ENCODE measurements at regions not wholly inside any gene's neighbourhood (a gene's known extent, or its start where the extent isn't known, plus 50 kb on each side); places are given as distances from the start of the nearest gene placed in this dataset.

DNA sequence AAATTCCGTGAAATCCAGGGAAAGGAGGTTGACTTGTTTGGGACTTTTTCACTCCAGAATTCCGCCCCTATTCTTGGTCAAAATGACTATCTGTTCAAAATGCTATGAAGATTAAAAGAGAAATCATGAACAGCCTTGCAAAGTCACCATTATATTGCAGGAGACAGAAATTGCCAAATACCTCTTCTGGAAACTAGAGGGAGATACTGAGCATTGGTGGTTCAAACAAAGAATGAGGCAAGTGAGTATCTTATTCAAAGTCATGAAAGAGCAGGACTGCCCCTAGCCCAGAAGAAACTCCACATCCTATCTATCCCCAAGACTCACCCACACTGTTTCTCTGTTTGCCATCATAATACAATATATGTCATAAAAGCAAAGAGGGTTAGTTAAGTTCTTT lies 862.3 kb upstream of the POU3F3 start:
- no peak for TF ChIP-seq EZH2 (IDR thresholded peaks at IDR 0.05)
- no peak for TF ChIP-seq POLR2AphosphoS5 (IDR thresholded peaks at IDR 0.05; ENCODE audit: borderline replicate concordance, low read depth, low read length)
- TF ChIP-seq FOXP2 (optimal IDR thresholded peaks at IDR 0.05; ENCODE audit: control extremely low read depth, extremely low read length, insufficient read depth) = no peak

All from SK-N-MC (cell line).